HG03432 (cell line): ENCODE measurements at regions not wholly inside any gene's neighbourhood (a gene's known extent, or its start where the extent isn't known, plus 50 kb on each side); places are given as distances from the start of the nearest gene placed in this dataset.
"Not testable (repeated sequence)": the region's sequence is repeated elsewhere in the genome, so short reads cannot be mapped to it uniquely, and the experiment has no call there.

Experiments
- ATAC-seq: cut with Tn5 transposase; IDR thresholded peaks from one replicate; pipeline ENCODE4 v1.9.1; 2021; ENCODE audit warnings: mild to moderate bottlenecking, moderate library complexity; ENCODE audit not compliant: unreplicated experiment

- not testable (repeated sequence) for ATAC-seq
These were observed 120.6 kb upstream of the TPTE start for GRCh38 chr21:10400622-10401361.

GRCh38 chr21:10402461-10402860, 118.9 kb upstream of the TPTE start:
- ATAC-seq = not testable (repeated sequence)

- not testable (repeated sequence) for ATAC-seq
These were observed 116.1 kb upstream of the TPTE start for GRCh38 chr21:10405331-10405730.

DNA sequence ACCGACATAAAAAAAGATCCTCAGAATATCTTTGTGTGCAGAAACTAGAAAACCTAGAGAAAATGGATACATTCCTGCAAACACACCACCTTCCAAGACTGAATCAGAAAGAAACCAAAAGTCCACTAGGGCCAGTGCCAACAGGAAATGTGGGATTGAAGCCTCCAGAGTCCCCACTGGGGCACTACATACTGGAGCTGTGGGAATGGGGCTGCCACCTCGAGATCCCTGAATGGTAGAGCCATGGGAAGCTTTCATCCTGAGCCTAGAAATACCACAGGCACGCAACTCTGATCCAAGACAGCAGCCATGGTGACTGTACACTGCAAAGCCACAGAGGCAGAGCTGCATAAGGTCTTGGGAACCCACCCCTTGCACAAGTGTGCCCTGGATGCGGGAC, 111.6 kb upstream of the TPTE start:
- ATAC-seq = not testable (repeated sequence)

GRCh38 chr21:10410354-10410929, 110.9 kb upstream of the TPTE start:
- not testable (repeated sequence) for ATAC-seq

GRCh38 chr21:10411776-10412526, 109.4 kb upstream of the TPTE start:
- ATAC-seq = not testable (repeated sequence)

DNA sequence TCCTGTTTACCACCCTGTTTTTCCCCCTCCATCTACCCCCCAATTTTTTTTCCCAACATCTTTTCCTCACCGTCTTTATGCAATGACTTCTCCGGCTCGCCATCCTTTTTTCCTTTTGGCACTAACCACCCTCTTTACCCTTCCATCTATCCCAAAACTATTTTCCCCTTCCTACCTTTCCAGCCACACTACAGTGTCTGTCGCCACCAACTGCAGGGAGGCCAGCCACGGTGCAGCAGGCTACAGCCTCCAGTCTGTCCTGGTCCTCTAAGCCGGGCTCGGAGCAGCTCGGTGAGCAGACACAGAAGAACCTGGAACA, 108.5 kb upstream of the TPTE start:
- not testable (repeated sequence) for ATAC-seq

GRCh38 chr21:10413247-10414120, 107.9 kb upstream of the TPTE start:
- not testable (repeated sequence) for ATAC-seq

DNA sequence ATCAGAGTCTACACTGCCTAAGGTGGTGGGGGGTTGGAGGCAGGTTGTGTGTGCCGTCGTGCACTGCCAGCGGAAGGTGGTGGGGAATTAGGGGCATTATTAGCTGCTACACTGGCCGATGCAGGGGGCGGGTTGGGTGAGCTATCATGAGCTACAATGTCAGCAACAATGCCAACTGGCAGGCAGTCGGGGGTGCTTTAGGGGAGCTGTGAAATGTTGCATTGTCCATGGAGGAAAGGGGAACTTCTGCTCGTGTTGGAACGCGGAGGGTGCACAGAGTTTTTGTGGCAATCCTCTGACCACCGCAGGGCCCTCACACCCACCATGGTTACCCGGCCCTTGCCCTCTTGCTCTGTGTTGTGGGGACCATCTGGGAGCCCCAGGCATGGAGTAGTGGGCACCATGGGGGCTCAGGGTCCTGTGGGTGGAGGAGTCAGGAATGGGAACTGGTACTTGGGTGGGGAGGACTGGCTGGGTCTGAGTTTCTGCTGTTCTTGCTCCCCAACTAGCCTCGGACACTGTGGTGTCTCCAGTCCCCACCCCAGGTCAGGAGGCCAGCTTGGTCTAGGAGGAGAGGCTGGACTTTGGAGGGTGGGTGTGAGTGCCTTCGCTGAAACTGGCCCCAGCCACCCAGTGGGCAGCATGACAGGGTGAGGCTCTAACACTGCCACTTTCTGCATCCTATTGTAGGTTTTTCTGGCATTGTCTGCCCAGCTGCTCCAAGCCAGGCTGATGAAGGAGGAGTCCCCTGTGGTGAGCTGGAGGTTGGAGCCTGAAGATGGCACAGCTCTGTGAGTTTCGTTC, 107.1 kb upstream of the TPTE start:
- not testable (repeated sequence) for ATAC-seq

DNA sequence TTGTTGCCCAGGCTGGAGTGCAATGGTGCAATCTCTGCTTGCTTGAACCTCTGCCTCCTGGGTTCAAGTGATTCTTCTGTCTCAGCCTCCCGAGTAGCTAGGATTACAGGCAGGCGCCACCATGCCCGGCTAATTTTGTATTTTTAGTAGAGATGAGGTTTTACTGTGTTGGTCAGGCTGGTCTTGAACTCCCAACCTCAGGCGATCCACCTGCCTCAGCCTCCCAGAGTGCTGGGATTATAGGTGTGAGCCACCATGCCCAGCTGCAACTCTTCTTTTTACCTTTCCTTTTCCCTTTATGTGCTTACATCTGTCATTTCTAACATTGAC, 106.5 kb upstream of the TPTE start:
- ATAC-seq = not testable (repeated sequence)

- not testable (repeated sequence) for ATAC-seq
These were observed 105.9 kb upstream of the TPTE start for GRCh38 chr21:10415456-10415855.

DNA sequence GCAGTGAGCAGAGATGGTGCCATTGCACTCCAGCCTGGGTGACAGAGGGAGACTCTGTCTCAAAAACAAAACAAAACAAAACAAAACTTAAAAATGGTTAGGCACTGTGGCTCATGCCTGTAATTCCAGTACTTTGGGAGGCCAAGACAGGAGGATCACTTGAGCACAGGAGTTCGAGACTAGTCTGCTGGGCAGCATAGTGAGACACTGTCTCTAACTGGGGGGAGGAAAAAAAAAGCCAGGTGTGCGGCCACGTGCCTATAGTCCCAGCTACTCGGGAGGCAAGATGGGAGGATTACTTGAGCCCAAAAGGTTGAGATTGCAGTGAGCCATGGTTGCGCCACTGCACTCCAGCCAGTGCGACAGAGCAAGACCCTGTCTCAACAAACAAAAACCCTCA, 105.5 kb upstream of the TPTE start:
- not testable (repeated sequence) for ATAC-seq

- ATAC-seq = not testable (repeated sequence)
These were observed 104.5 kb upstream of the TPTE start for GRCh38 chr21:10416691-10417447.

- not testable (repeated sequence) for ATAC-seq
These were observed 103.8 kb upstream of the TPTE start for GRCh38 chr21:10417551-10418002.

GRCh38 chr21:10418250-10419048, 102.9 kb upstream of the TPTE start:
- not testable (repeated sequence) for ATAC-seq

DNA sequence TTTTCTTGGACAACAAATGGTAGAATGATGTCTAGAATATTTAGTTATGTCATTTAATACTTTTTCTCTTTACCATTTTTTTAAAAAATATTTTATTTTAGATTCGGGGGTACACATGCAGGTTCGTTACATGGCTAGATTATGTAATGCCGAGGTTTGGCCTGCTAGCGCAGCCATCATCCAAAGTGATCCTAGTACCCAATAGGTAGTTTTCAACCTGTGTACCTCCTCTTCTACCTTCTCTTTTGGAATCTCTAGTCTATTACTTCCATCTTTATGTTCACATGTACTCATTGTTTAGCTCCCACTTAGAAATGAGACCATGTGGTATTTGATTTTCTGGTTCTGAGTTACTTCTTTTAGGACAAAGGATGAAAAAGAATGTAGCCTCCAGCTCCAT, 100.2 kb upstream of the TPTE start:
- not testable (repeated sequence) for ATAC-seq

DNA sequence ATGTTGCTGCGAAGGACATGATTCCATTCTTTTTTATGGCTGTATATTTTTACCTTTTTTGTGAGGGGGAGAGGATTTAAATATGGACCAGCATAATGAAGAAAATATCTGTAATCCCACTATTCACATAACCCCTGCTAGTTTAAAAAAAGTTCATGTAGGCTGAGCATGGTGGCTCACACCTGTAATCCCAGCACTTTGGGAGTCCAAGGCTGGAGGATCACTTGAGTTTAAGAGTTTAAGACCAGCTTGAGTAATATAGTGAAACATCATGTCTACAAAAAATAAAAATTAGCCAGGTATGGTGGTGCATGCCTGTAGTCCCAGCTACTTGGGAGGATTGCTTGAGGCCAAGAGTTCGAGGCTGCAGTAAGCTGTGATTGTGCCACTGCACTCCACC, 99.8 kb upstream of the TPTE start:
- ATAC-seq = not testable (repeated sequence)

GRCh38 chr21:10424097-10424886, 97.1 kb upstream of the TPTE start:
- ATAC-seq = not testable (repeated sequence)
